ENCODE measurements at regions not wholly inside any gene's neighbourhood (a gene's known extent, or its start where the extent isn't known, plus 50 kb on each side); places are given as distances from the start of the nearest gene placed in this dataset.
"Not testable (repeated sequence)": the region's sequence is repeated elsewhere in the genome, so short reads cannot be mapped to it uniquely, and the experiment has no call there.

- DNase-seq = no peak
These were observed 262.6 kb upstream of the HS6ST1 start for GRCh38 chr2:128580988-128581848.

DNA sequence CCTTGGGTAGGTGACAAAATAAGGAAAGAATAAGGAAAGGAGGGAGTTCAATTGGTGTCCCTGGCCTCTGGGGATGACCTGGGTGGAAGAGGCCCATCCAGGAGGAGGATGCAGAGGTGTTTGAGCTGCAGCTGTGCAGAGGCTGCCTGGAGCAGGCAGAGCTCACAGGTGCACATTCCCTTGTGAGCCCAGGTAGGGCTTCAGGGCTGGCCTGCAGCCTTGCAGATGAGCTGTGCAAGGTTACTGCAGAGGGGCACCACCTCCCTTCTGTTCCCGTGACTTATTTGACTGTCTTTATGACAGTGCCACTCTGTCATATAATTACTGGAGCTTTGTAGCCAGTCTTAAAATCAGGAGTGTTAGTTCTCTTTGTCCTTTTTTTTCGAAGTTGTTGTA is 263.2 kb upstream of the HS6ST1 start:
- no peak for DNase-seq

DNA sequence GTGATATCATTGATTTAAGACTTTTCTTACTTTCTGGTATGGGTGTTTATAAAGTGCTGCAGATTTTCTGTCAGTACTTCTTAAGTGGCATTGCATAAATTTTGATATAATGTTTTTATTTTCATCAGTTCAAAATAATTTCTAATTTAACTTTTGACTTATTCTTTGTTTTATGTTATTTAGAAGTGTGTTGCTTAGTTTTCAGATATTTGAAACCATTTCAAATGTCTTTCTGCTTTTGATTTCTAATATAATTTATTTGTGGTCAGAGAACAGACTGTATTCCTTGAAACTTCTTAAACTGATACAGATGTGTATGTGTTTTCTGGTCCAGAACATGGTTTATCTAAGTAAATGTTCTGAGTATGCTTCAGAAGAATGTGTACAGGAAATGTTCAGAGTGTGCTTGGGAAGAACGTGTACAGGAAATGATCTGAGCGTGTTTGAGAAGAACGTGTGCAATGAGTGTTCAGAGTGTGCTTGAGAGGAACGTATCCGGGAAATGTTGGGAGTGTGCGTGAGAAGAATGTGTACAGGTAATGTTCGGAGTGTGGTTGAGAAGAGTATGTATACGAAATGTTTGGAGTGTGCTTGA is 265.7 kb upstream of the HS6ST1 start:
- peak; percentile 74 for DNase-seq

DNA sequence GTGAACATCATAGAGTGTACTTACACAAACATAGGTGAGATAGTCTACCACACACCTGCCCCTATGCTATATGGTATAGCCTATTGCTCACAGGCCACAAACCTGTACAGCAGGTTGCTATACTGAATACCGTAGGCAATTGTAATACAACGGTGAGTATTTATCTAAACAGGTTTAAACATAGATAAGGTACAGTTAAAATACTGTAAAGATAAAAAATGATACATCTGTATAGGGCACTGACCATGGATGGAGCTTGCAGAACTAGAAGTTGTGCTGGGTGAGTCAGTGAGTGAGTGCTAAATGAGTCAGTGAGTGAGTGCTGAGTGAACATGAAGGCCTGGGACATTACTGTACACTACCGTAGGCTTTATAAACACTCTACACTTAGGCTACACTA is 267.0 kb upstream of the HS6ST1 start:
- no peak for DNase-seq

GRCh38 chr2:128589681-128590080 is 271.0 kb upstream of the HS6ST1 start:
- DNase-seq = no peak

GRCh38 chr2:128590309-128591021 is 271.8 kb upstream of the HS6ST1 start:
- DNase-seq = no peak

GRCh38 chr2:128591022-128591860 is 272.6 kb upstream of the HS6ST1 start:
- no peak for DNase-seq

GRCh38 chr2:128591861-128592822 is 273.5 kb upstream of the HS6ST1 start:
- no peak for DNase-seq

DNA sequence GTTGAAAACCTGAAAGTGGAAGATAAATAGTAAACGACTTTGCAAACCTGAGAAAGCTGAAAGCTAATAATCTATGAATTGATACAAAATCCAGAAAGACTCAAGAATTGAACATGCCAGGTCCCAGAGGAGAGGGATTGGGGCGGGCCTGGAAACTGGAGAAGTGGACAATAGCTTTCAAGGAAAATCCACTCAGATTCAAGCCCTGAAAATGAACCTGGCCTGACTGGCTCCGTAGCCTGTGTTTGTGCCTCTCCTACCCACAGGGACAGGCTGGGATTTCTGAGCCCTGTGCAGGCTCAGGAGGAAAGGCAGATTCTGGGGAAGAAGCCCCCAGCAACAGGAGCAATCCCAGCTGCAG is 274.8 kb upstream of the HS6ST1 start:
- no peak for DNase-seq

- DNase-seq = no peak
These were observed 275.4 kb upstream of the HS6ST1 start for GRCh38 chr2:128593879-128594650.

DNA sequence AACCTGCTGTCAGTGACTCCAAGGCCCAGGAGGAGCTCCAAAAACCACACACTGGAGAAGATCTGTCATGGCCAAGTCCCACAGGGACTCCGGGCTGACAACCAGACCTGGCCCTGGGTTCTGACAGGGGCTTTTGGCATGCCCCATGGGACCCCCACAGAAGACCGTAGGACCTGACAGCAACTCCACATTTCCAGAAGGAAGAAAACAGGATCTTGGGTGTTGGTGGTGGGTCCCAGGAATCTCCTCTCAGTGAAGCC is 275.9 kb upstream of the HS6ST1 start:
- DNase-seq = no peak

- no peak for DNase-seq
These were observed 276.4 kb upstream of the HS6ST1 start for GRCh38 chr2:128594953-128595677.

DNA sequence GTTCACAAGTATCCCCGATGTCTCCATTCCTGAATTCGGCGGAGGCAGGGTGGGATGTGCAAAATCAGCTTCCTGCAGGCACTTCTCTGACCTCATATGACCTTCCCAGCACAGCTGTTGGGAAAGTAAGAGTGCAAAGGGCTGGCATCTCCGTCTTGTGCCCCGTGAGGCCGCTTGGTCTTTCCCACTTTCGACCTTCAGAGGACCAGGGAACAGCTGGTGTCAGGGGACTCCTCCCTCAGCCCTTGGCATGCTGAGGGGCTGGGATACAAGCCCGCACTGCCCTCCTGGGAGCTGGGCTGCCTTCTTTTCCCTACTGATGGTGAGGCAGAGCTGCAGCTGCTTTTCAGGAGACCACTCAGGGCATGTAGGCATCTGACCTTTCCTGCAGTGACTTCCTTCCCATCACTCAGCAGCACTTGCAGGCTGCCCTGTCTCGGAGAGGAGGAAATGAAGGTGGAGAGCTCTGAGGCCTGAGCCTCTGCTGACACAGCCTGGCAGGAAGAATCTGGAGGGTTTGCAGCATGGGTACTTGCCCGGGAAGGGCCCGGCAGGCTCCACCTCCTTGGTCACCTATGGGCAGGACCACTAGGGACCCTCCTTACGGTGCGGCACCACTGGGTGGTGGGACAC is 277.2 kb upstream of the HS6ST1 start:
- no peak for DNase-seq

DNA sequence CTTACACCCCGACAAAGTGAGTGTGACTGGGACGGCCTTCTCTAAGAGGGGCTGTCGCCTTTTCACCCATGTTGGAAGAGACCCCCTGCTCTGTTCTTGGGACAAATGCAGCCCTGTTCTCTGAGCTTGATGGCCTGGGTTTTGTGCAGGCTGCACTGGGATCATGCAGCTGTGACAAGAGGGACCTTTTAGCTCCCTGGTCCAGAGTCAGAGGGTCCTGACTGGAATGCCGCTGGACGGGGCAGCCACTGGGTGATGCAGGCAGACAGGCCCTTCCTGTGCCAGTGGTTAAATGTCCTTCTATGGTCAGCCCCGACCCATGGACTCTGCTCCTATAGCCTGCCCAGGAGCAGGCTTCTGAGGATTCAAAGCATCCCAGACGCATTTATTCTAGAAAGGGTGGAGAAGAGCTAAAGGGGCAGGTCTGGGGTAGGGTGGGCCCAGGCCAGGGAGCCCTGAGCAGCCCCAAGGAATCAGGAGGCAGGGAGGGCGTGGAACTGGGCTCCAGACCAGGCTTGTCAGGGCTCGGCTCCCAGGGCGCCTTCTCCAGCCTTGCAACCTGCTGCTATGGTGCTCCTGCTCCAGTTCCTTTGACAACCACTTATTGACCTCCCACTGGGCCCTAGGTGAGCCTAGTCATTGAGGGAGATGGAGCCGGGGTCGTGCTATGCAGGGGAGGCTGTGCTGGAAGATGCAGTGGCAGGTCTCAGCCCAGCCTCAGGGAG is 277.9 kb upstream of the HS6ST1 start:
- DNase-seq = no peak

DNA sequence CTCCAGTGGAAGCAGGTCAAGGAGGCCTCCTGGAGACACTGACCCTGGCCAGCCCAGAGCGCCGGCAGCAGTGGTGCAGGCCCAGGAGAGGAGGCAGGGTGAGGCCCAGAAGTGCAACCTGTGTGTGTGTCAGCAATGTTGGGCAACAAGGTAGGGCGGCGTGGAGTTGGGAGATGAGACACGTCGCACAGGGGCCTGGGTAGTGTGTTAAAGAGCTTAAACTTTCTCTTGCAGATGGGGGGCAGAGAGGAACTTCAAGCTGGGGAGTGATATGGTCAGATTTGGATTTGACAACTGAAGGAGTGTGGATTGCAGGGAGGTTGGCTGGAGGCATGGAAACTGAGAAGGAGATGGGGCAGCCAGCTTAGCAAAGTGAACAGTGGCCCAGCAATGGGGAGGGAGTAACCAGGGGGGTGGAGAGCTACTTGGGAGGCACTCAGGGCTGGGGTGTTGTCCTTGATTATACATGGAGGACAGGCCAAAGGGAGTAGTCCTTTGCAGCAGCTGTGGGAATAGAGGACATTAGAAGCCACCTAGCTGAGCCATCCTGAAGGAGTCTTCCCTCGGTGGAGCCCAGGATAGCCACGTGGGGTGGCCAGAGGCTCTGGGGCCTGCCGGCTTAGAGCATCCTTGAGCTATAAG is 278.6 kb upstream of the HS6ST1 start:
- no peak for DNase-seq

DNA sequence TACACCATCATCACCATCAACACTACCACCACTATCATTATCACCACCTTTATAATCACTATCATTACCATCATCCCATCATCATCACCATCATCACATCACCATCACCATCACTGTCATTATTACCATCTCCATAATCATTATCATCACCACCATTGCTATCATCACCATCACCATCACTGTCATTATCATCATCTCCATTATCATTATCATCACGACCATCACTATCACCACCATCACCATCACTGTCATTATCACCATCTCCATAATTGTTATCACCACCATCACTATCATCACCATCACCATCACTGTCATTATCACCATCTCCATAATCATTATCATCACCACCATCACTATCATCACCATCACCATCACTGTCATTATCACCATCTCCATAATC is 279.6 kb upstream of the HS6ST1 start:
- DNase-seq = not testable (repeated sequence)

DNA sequence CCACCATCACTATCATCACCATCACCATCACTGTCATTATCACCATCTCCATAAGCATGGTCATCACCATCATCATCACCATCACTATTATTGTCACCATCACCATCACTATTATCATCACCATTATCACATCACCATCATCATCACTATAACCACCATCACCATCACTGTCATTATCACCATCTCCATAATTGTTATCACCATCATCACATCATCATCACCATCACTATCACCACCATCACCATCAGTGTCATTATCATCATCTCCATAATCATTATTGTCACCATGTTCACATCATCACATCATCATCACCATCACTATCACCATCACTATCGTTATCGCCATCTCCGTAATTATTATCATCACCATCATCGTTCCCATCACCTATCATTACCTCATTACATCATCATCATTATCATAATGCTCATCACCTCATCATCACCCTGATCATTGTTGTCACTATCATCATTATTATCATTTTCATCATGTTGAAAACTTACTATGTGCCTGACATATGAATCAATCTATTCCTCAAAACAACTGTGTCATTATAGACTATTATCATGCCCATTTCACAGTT is 280.3 kb upstream of the HS6ST1 start:
- DNase-seq = no peak

- no peak for DNase-seq
These were observed 281.0 kb upstream of the HS6ST1 start for GRCh38 chr2:128599700-128600099.
